ENCODE measurements at regions not wholly inside any gene's neighbourhood (a gene's known extent, or its start where the extent isn't known, plus 50 kb on each side); places are given as distances from the start of the nearest gene placed in this dataset.

GRCh38 chr2:199108056-199108455, 349.7 kb downstream of the SATB2 start:
- Histone ChIP-seq H3K9me3 (ENCODE audit: low read depth) (no peaks in the 10 kb centered on the region), H3K9ac (no peak overlapping the region), H3K9me2 (ENCODE audit: insufficient read depth) (no peaks in the 10 kb centered on the region), H3K36me3 (ENCODE audit: low read depth) (no peaks in the 10 kb centered on the region), H3K4me2 (ENCODE audit: unreplicated experiment) (peak overlapping the region; percentile 6), H3K27me3 (replicated peaks; ENCODE audit: insufficient read depth) (no peaks in the 10 kb centered on the region), H4K20me1 (ENCODE audit: insufficient read depth) (no peaks in the 10 kb centered on the region), H3F3A (ENCODE audit: insufficient read depth) (no peaks in the 10 kb centered on the region), H3K27ac (no peak overlapping the region), H3K4me1 (ENCODE audit: insufficient read depth) (peaks cover 6% of the 10 kb centered on the region; the same call in 1 of the 2 replicates), H3K4me3 (no peak overlapping the region), H2AFZ (no peak overlapping the region), H3K79me2 (ENCODE audit: insufficient read depth) (no peaks in the 10 kb centered on the region)
- no peak for TF ChIP-seq EZH2phosphoT487 (IDR thresholded peaks at IDR 0.05; ENCODE audit: insufficient read depth, low read depth)
- TF ChIP-seq EZH2 (IDR thresholded peaks at IDR 0.05; ENCODE audit: insufficient read depth, poor library complexity, severe bottlenecking), result no peak
- in situ Hi-C loops (cut with MboI), result no loop called here
- DNase-seq, result peak; percentile 32
- WGBS, 2 experiments (ENCODE audit: low coverage in 1 of 2, low lambda C conversion rate in 2 of 2, missing lambda C conversion rate in 2 of 2), result 13 to 31% methylated on average over 1 of the region's 1 CpG

DNA sequence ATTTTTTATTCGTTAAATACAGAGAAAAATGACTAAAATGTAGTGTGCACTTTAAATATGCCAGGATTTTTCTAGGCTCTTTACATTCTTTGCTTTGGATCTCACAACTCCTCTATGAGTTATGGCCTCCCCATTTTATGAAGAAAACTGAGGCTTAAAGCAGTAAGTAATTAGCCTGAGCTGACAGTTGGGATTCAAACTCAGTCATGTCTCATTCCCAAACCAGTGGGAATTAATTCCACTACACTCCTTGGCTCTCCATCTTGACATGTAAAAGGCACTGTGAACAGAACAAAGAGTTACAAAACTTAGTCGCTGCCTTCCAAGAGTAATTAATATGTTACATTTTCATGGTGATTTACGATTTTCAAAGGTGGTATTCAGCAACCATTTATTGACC, 351.9 kb downstream of the SATB2 start:
- Histone ChIP-seq H3K9me3 (ENCODE audit: low read depth) (no peaks in the 10 kb centered on the region), H3K4me1 (ENCODE audit: insufficient read depth) (peaks cover 8% of the 10 kb centered on the region), H3K27me3 (replicated peaks; ENCODE audit: insufficient read depth) (no peaks in the 10 kb centered on the region), H3K4me2 (ENCODE audit: unreplicated experiment) (no peak overlapping the region), H3K36me3 (ENCODE audit: low read depth) (no peaks in the 10 kb centered on the region), H3K9me2 (ENCODE audit: insufficient read depth) (no peaks in the 10 kb centered on the region), H3K4me3 (no peak overlapping the region), H2AFZ (no peak overlapping the region), H3K27ac (no peak overlapping the region), H3K79me2 (ENCODE audit: insufficient read depth) (no peaks in the 10 kb centered on the region), H3F3A (ENCODE audit: insufficient read depth) (no peaks in the 10 kb centered on the region; the same call in 1 of the 2 replicates), H3K9ac (no peak overlapping the region), H4K20me1 (ENCODE audit: insufficient read depth) (no peaks in the 10 kb centered on the region)
- no peak for DNase-seq
- 66 to 68% methylated on average over 3 of the region's 3 CpGs for WGBS, 2 experiments (ENCODE audit: low coverage in 1 of 2, low lambda C conversion rate in 2 of 2, missing lambda C conversion rate in 2 of 2)
- no peak for TF ChIP-seq EZH2phosphoT487 (IDR thresholded peaks at IDR 0.05; ENCODE audit: insufficient read depth, low read depth)
- TF ChIP-seq EZH2 (IDR thresholded peaks at IDR 0.05; ENCODE audit: insufficient read depth, poor library complexity, severe bottlenecking), result no peak
- in situ Hi-C loops (cut with MboI), result no loop called here

GRCh38 chr2:199101487-199101886, 356.3 kb downstream of the SATB2 start:
- 85 to 89% methylated on average over 3 of the region's 3 CpGs for WGBS, 2 experiments (ENCODE audit: low coverage in 1 of 2, low lambda C conversion rate in 2 of 2, missing lambda C conversion rate in 2 of 2)
- Histone ChIP-seq H3K4me1 (ENCODE audit: insufficient read depth) (peaks cover 6% of the 10 kb centered on the region; the same call in 1 of the 2 replicates), H3K4me3 (no peak overlapping the region), H2AFZ (no peak overlapping the region), H3K9me3 (ENCODE audit: low read depth) (no peaks in the 10 kb centered on the region), H3K79me2 (ENCODE audit: insufficient read depth) (no peaks in the 10 kb centered on the region), H3F3A (ENCODE audit: insufficient read depth) (no peaks in the 10 kb centered on the region; the same call in 1 of the 2 replicates), H3K9me2 (ENCODE audit: insufficient read depth) (no peaks in the 10 kb centered on the region), H4K20me1 (ENCODE audit: insufficient read depth) (no peaks in the 10 kb centered on the region), H3K27me3 (replicated peaks; ENCODE audit: insufficient read depth) (no peaks in the 10 kb centered on the region), H3K4me2 (ENCODE audit: unreplicated experiment) (no peak overlapping the region), H3K36me3 (ENCODE audit: low read depth) (no peaks in the 10 kb centered on the region), H3K27ac (no peak overlapping the region), H3K9ac (no peak overlapping the region)
- DNase-seq, result no peak
- no peak for TF ChIP-seq EZH2 (IDR thresholded peaks at IDR 0.05; ENCODE audit: insufficient read depth, poor library complexity, severe bottlenecking)
- TF ChIP-seq EZH2phosphoT487 (IDR thresholded peaks at IDR 0.05; ENCODE audit: insufficient read depth, low read depth), result no peak
- in situ Hi-C loops (cut with MboI), result no loop called here

GRCh38 chr2:199100326-199101110, 357.2 kb downstream of the SATB2 start:
- Histone ChIP-seq H3K9me3 (ENCODE audit: low read depth) (no peaks in the 10 kb centered on the region), H3K36me3 (ENCODE audit: low read depth) (no peaks in the 10 kb centered on the region), H3K9me2 (ENCODE audit: insufficient read depth) (no peaks in the 10 kb centered on the region), H3F3A (ENCODE audit: insufficient read depth) (no peaks in the 10 kb centered on the region; the same call in 1 of the 2 replicates), H3K27ac (peak overlapping the region; percentile 60), H2AFZ (peak overlapping the region; percentile 40; the same call in 1 of the 2 replicates), H3K4me3 (peak overlapping the region; percentile 27; the same call in 1 of the 2 replicates), H3K9ac (peak overlapping the region; percentile 37), H3K4me2 (ENCODE audit: unreplicated experiment) (peak overlapping the region; percentile 45), H3K79me2 (ENCODE audit: insufficient read depth) (no peaks in the 10 kb centered on the region), H4K20me1 (ENCODE audit: insufficient read depth) (no peaks in the 10 kb centered on the region), H3K4me1 (ENCODE audit: insufficient read depth) (peaks cover 6% of the 10 kb centered on the region; the same call in 1 of the 2 replicates), H3K27me3 (replicated peaks; ENCODE audit: insufficient read depth) (no peaks in the 10 kb centered on the region)
- in situ Hi-C loops (cut with MboI), result no loop called here
- no peak for TF ChIP-seq EZH2 (IDR thresholded peaks at IDR 0.05; ENCODE audit: insufficient read depth, poor library complexity, severe bottlenecking)
- no peak for TF ChIP-seq EZH2phosphoT487 (IDR thresholded peaks at IDR 0.05; ENCODE audit: insufficient read depth, low read depth)
- DNase-seq, result peak; percentile 69
- 24 to 25% methylated on average over 4 of the region's 4 CpGs for WGBS, 2 experiments (ENCODE audit: low coverage in 1 of 2, low lambda C conversion rate in 2 of 2, missing lambda C conversion rate in 2 of 2)
